ENCODE measurements at regions not wholly inside any gene's neighbourhood (a gene's known extent, or its start where the extent isn't known, plus 50 kb on each side); places are given as distances from the start of the nearest gene placed in this dataset.

GRCh38 chr15:96958721-96959120 is 628.2 kb downstream of the NR2F2 start:
- Histone ChIP-seq H4K20me1 (ENCODE audit: control insufficient read depth, extremely low read depth, insufficient read depth, low read length) (no peaks in the 10 kb centered on the region), H3K27me3 (ENCODE audit: control insufficient read depth, extremely low read depth, insufficient read depth, low read length) (no peaks in the 10 kb centered on the region), H3K4me1 (ENCODE audit: control insufficient read depth, extremely low read depth, insufficient read depth, low read length) (no peaks in the 10 kb centered on the region), H3K9me3 (ENCODE audit: control insufficient read depth, low read depth, low read length) (no peaks in the 10 kb centered on the region), H3K79me2 (ENCODE audit: control insufficient read depth, insufficient read depth, low read length) (no peaks in the 10 kb centered on the region), H3K4me2 (ENCODE audit: control insufficient read depth, extremely low read depth, insufficient read depth, low read depth, low read length) (no peak overlapping the region), H2AFZ (ENCODE audit: control insufficient read depth, low read length) (no peak overlapping the region), H3K9ac (ENCODE audit: control insufficient read depth, extremely low read depth, insufficient read depth, low read length) (no peak overlapping the region), H3K27ac (ENCODE audit: control insufficient read depth, insufficient read depth, low read length) (no peak overlapping the region), H3K9me1 (ENCODE audit: control insufficient read depth, extremely low read depth, insufficient read depth, low read length) (no peaks in the 10 kb centered on the region), H3K4me3 (ENCODE audit: control insufficient read depth in 2 of 3, extremely low read depth in 1 of 3, insufficient read depth in 2 of 3, low read depth in 1 of 3, low read length in 3 of 3) (no peak overlapping the region), H3K36me3 (ENCODE audit: control insufficient read depth in 2 of 2, extremely low read depth in 1 of 2, insufficient read depth in 2 of 2, low read length in 2 of 2) (no peaks in the 10 kb centered on the region)
- DNase-seq (ENCODE audit: low read depth, low spot score): no peak
- FAIRE-seq: no peak
- TF ChIP-seq CTCF (optimal IDR thresholded peaks at IDR 0.05 in 1 of 3, IDR thresholded peaks at IDR 0.05 in 1 of 3, conservative IDR thresholded peaks at IDR 0.05 in 1 of 3; ENCODE audit: extremely low read depth in 1 of 3, insufficient read depth in 2 of 3, low read length in 3 of 3) (no peak), EZH2 (IDR thresholded peaks at IDR 0.05; ENCODE audit: low read length) (no peak)
- dilution Hi-C loops (cut with MboI; ENCODE audit: extremely low pct_ligation_motif_present, low sequenced_read_pairs): no loop called here

GRCh38 chr15:96959501-96959900 is 629.0 kb downstream of the NR2F2 start:
- Histone ChIP-seq H3K9ac (ENCODE audit: control insufficient read depth, extremely low read depth, insufficient read depth, low read length) (no peak overlapping the region), H2AFZ (ENCODE audit: control insufficient read depth, low read length) (no peak overlapping the region), H3K27ac (ENCODE audit: control insufficient read depth, insufficient read depth, low read length) (no peak overlapping the region), H4K20me1 (ENCODE audit: control insufficient read depth, extremely low read depth, insufficient read depth, low read length) (no peaks in the 10 kb centered on the region), H3K36me3 (ENCODE audit: control insufficient read depth in 2 of 2, extremely low read depth in 1 of 2, insufficient read depth in 2 of 2, low read length in 2 of 2) (no peaks in the 10 kb centered on the region), H3K9me3 (ENCODE audit: control insufficient read depth, low read depth, low read length) (peaks cover 1% of the 10 kb centered on the region), H3K9me1 (ENCODE audit: control insufficient read depth, extremely low read depth, insufficient read depth, low read length) (no peaks in the 10 kb centered on the region), H3K79me2 (ENCODE audit: control insufficient read depth, insufficient read depth, low read length) (no peaks in the 10 kb centered on the region), H3K4me2 (ENCODE audit: control insufficient read depth, extremely low read depth, insufficient read depth, low read depth, low read length) (no peak overlapping the region), H3K4me3 (ENCODE audit: control insufficient read depth in 2 of 3, extremely low read depth in 1 of 3, insufficient read depth in 2 of 3, low read depth in 1 of 3, low read length in 3 of 3) (no peak overlapping the region), H3K27me3 (ENCODE audit: control insufficient read depth, extremely low read depth, insufficient read depth, low read length) (no peaks in the 10 kb centered on the region), H3K4me1 (ENCODE audit: control insufficient read depth, extremely low read depth, insufficient read depth, low read length) (no peaks in the 10 kb centered on the region)
- dilution Hi-C loops (cut with MboI; ENCODE audit: extremely low pct_ligation_motif_present, low sequenced_read_pairs): no loop called here
- no peak for TF ChIP-seq EZH2 (IDR thresholded peaks at IDR 0.05; ENCODE audit: low read length)
- TF ChIP-seq CTCF (optimal IDR thresholded peaks at IDR 0.05 in 1 of 3, IDR thresholded peaks at IDR 0.05 in 1 of 3, conservative IDR thresholded peaks at IDR 0.05 in 1 of 3; ENCODE audit: extremely low read depth in 1 of 3, insufficient read depth in 2 of 3, low read length in 3 of 3): no peak
- FAIRE-seq: no peak
- no peak for DNase-seq (ENCODE audit: low read depth, low spot score)
